HG02884 (cell line): ENCODE measurements at regions not wholly inside any gene's neighbourhood (a gene's known extent, or its start where the extent isn't known, plus 50 kb on each side); places are given as distances from the start of the nearest gene placed in this dataset.
"Not testable (repeated sequence)": the region's sequence is repeated elsewhere in the genome, so short reads cannot be mapped to it uniquely, and the experiment has no call there.

Source experiments
- ATAC-seq: cut with Tn5 transposase; IDR thresholded peaks from one replicate; pipeline ENCODE4 v1.9.1; 2021; ENCODE audit warnings: mild to moderate bottlenecking, moderate library complexity; ENCODE audit not compliant: unreplicated experiment

DNA sequence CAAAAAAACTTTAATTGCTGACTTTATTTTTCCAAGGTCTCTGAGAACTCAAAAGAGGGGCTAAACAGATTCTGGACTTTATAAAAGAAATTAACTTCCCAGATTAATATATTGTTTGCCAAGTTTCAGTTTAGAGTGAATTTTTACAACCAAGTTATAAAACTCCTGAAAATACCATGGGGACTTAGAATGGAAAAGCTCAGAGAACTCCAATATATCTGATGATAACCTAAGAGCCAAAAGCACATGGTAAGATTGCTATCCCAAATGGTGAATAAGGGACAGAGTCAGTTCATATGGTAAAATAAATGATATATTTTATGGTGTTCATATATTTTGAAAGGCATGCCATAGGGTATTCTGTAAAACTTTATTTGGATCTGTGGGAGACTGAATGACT lies 470.9 kb downstream of the TTLL7 start:
- ATAC-seq, result no peak

- ATAC-seq, result no peak
Observed at GRCh38 chr1:83520797-83521196, 478.1 kb downstream of the TTLL7 start.

GRCh38 chr1:83516369-83516768 lies 482.6 kb downstream of the TTLL7 start:
- no peak for ATAC-seq

DNA sequence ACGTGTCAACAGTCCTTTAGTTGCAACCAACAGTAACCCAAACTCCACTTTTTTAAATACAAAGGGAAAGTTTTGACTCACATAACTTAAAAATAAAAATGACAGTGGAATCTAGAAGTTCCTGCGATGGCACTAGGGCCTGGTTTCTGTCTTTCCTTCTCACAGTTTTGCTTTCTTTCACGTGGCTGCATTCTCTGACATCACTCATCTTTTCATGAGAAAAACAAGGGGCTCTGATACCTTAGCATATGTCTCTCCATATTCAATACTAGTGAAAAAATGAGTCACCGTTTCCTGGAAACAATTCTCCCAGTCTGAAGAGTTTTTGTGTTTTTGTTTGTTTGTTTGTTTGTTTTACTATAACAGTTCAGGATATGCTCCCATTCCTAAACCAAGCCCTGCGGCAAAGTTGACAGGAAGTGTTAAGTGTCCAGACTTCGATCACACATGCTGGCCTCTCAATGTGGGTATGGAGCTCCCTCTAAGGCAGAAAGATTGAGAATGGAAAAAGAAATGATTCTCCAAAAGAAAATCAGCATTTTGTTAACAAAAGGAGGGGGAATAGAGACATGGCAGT lies 483.3 kb downstream of the TTLL7 start:
- no peak for ATAC-seq

DNA sequence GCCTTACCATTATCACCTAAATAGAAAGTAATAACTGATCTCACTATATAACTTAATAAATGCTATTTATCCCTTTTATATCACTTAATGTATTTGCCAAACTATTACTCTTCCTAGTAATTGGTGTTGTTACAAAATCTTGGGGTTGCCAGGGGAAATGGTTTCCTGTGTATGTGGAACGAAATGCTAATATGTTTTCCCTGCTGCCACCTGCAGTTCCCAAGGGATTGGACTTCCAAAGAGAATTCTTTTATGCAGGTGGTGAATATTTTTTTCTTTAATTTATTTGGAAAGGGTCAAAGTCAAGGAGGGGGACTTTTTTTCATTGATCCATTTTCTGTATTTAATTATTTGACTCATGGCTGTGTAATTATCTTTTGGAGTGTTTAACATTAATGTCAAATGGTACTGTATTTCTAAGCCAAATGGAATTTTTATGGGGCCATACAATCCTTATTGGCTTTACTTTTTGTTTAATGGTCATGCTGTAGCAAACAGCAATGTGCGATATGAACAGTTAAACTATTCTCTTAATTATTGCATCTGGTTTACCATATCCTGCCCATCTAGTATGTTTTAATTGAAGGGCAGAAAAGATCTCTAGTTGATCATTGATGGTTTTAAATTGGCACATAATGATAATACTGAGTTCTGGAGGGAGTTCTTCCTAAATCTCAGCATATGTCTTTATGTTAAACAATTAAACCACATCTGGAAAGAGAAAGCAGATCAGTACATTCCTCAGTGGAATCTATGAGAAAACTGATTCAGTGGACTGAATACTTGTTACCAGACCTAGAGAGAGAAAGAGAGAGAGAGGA lies 486.3 kb downstream of the TTLL7 start:
- ATAC-seq, result no peak

GRCh38 chr1:83511146-83511726 lies 487.7 kb downstream of the TTLL7 start:
- ATAC-seq, result no peak

DNA sequence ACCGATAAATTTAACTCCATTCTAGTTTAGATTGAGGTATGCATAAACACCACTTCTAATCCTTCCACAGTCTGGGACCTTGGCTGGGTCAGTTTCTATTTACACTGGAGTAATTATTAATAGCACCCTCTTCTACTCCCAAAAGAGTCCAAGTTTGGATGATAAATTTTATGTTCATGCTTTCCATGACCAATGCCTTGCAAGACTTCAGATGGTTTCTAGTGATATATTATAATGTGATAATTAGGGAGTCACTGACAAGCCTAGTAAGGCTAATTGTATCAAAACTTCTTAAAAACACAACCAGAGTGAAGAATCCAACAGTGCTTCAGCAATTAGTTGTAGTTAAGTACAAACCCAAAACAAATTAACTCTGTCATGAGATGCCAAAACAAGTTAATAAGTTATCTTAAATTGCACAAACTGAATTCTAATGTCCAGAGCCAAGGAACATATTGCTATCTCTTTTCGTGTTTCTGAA lies 489.6 kb downstream of the TTLL7 start:
- no peak for ATAC-seq

GRCh38 chr1:83508485-83509151 lies 490.3 kb downstream of the TTLL7 start:
- peak; percentile 99 for ATAC-seq

- no peak for ATAC-seq
Observed at GRCh38 chr1:83505148-83505547, 493.8 kb downstream of the TTLL7 start.

GRCh38 chr1:83503153-83503552 lies 495.8 kb downstream of the TTLL7 start:
- no peak for ATAC-seq

- peak; percentile 82 for ATAC-seq
Observed at GRCh38 chr1:83500987-83501591, 497.8 kb downstream of the TTLL7 start.

DNA sequence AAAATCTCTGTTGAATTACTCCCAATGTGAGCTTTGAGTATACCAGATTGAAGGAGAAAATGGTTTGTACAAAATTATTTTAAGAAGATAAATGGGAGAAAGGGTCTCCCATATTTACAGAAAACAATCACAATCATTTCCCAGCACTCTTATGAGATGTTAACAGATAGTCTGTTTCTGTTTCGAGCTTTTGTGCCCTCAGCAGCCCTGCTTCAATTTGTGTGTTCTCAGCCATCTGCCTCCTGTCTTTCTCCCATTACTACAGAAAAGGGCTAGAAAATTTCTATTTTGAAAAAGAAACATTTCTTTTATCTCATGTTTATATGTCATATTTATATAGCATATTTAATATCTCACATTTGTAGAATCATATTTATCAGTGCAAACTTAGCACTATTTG lies 498.4 kb downstream of the TTLL7 start:
- no peak for ATAC-seq

DNA sequence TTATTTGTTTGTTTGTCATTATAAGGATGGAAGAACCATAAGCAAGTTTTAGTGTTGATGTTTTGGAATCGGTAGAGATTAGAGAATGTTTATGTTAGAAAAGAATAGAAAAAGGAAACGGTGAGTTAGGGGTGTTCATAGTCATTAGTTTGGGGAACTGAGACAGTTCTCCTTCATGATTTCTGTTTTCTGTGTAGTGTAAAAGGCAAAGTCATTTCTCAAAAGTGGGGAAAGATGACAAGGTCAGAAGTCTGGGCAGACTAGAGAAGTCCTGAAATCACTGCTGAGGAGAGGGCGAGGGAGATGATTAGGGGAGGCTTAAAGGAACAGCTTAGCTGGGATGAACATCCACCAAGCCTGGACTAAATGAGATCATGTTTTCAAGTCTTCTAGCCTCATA lies 498.9 kb downstream of the TTLL7 start:
- ATAC-seq, result peak; percentile 53

DNA sequence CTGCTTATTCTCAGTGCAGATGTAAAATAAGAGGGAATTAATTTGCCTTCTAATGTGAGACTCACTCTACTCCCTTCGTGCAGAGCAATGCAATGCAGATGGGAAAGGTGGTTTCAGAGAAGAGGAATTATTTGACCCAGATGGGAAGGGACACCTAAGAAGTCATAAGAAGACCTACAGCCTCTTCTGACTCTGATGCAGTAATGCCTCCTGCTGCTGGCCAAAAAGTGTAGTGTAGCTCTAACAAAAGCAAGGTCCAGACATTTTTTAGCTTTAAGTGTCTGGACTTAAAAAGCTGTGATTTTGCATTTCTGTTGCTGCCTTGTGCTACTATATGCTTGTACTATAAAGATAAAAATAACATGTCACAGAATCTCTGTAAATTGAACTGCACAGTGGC lies 501.4 kb downstream of the TTLL7 start:
- ATAC-seq, result no peak

- ATAC-seq, result no peak
Observed at GRCh38 chr1:83495560-83495959, 503.4 kb downstream of the TTLL7 start.

- no peak for ATAC-seq
Observed at GRCh38 chr1:83493633-83494032, 505.3 kb downstream of the TTLL7 start.

GRCh38 chr1:83491930-83492329 lies 507.0 kb downstream of the TTLL7 start:
- no peak for ATAC-seq

GRCh38 chr1:83490988-83491387 lies 507.9 kb downstream of the TTLL7 start:
- no peak for ATAC-seq

DNA sequence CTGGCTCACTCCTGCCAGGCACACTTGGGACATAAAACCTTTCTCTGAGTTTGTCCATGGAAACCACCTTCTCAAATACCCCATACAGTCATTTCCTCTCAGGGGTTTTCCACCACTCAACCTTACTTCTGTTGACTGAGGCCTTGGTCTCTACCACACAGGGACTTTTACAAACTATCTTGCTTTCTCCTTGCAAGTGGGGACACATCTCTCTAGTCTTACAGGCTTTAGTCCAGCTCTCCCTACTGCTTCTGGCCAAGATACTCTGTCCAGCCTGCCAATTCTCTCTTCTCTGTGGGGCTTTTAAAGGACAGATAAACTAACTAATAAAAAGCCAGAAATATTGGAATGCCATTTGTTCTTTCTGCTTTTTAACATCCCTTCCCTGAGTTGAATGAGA lies 510.8 kb downstream of the TTLL7 start:
- ATAC-seq, result peak; percentile 87

GRCh38 chr1:83487460-83487859 lies 511.5 kb downstream of the TTLL7 start:
- not testable (repeated sequence) for ATAC-seq
